ENCODE measurements at regions not wholly inside any gene's neighbourhood (a gene's known extent, or its start where the extent isn't known, plus 50 kb on each side); places are given as distances from the start of the nearest gene placed in this dataset.

- BruUV-seq (replicated peaks) = no TSS peak
- Mint-ChIP-seq H3K36me3 (ENCODE audit: insufficient read depth, unreplicated experiment) (no peaks in the 10 kb centered on the region), H3K4me1 (ENCODE audit: insufficient read depth, unreplicated experiment) (no peaks in the 10 kb centered on the region), H3K9me3 (ENCODE audit: unreplicated experiment) (no peaks in the 10 kb centered on the region), H3K27me3 (ENCODE audit: insufficient read depth, unreplicated experiment) (no peaks in the 10 kb centered on the region), H3K4me3 (ENCODE audit: unreplicated experiment) (no peak overlapping the region), H3K27ac (ENCODE audit: low read depth, unreplicated experiment) (no peak overlapping the region)
- TF ChIP-seq, protein P1, sequence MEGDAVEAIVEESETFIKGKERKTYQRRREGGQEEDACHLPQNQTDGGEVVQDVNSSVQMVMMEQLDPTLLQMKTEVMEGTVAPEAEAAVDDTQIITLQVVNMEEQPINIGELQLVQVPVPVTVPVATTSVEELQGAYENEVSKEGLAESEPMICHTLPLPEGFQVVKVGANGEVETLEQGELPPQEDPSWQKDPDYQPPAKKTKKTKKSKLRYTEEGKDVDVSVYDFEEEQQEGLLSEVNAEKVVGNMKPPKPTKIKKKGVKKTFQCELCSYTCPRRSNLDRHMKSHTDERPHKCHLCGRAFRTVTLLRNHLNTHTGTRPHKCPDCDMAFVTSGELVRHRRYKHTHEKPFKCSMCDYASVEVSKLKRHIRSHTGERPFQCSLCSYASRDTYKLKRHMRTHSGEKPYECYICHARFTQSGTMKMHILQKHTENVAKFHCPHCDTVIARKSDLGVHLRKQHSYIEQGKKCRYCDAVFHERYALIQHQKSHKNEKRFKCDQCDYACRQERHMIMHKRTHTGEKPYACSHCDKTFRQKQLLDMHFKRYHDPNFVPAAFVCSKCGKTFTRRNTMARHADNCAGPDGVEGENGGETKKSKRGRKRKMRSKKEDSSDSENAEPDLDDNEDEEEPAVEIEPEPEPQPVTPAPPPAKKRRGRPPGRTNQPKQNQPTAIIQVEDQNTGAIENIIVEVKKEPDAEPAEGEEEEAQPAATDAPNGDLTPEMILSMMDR (IDR thresholded peaks at IDR 0.05; ENCODE audit: unreplicated experiment) = peak; percentile 29
- POLR2A ChIA-PET = interaction anchor here (2.6 kb wide), 1 partner anchor 108 kb away, joined by 11 read pairs; the partner anchor contains the start of gene ATXN7L3B
- peak; percentile 51 for DNase-seq (ENCODE audit: unreplicated experiment)
- CTCF ChIA-PET = interaction anchor here (0.5 to 1.5 kb wide), 10 partner anchors 64 to 625 kb away, joined by 3 to 7 read pairs (median 4); partner anchors contain the start of gene ATXN7L3B
- intact Hi-C loops (cut with micrococcal nuclease) = loop anchor here (2.0 to 10.0 kb wide), 4 partner anchors 110 to 710 kb away; partner anchors contain the start of gene ATXN7L3B
These were observed 109.2 kb downstream of the ATXN7L3B start for GRCh38 chr12:74646831-74647230.

DNA sequence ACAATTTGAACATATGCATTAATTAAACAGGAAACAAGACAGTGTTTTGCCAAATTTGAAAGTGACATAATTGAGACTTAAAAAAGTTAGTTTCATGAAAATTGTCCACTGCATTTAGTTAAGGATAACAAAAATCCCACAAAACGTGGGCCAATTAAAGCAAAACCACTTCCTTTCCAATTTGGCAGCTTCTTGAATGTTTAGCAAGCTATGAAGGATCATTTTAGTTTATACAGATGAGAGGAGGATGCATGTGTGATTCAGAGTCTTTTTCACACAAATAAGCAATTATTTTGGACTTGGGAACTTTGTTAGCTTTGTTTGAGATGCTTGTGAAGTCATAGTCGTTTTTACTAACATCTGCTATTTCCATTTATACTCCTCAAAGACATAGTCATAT, 109.6 kb downstream of the ATXN7L3B start:
- H3K27me3 Mint-ChIP-seq (ENCODE audit: insufficient read depth, unreplicated experiment) = no peaks in the 10 kb centered on the region
- H3K9me3 Mint-ChIP-seq (ENCODE audit: unreplicated experiment) = no peaks in the 10 kb centered on the region
- no peak for DNase-seq (ENCODE audit: unreplicated experiment)
- intact Hi-C loops (cut with micrococcal nuclease) = loop anchor here (2.0 to 10.0 kb wide), 4 partner anchors 110 to 710 kb away; partner anchors contain the start of gene ATXN7L3B
- H3K4me3 Mint-ChIP-seq (ENCODE audit: unreplicated experiment) = no peak overlapping the region
- CTCF ChIA-PET = interaction anchor here (0.5 to 1.5 kb wide), 11 partner anchors 65 to 625 kb away, joined by 3 to 7 read pairs (median 3); partner anchors contain the start of gene ATXN7L3B
- no peaks in the 10 kb centered on the region for H3K36me3 Mint-ChIP-seq (ENCODE audit: insufficient read depth, unreplicated experiment)
- no TSS peak for BruUV-seq (replicated peaks)
- POLR2A ChIA-PET = interaction anchor here (0.6 to 2.6 kb wide), 2 partner anchors 24 to 109 kb away, joined by 4 to 11 read pairs; partner anchors contain the start of gene ATXN7L3B
- H3K27ac Mint-ChIP-seq (ENCODE audit: low read depth, unreplicated experiment) = no peak overlapping the region
- H3K4me1 Mint-ChIP-seq (ENCODE audit: insufficient read depth, unreplicated experiment) = no peaks in the 10 kb centered on the region
- TF ChIP-seq, protein P1 (IDR thresholded peaks at IDR 0.05; ENCODE audit: unreplicated experiment) = no peak

- Mint-ChIP-seq H3K9me3 (ENCODE audit: unreplicated experiment) (peaks cover 5% of the 10 kb centered on the region), H3K27me3 (ENCODE audit: insufficient read depth, unreplicated experiment) (no peaks in the 10 kb centered on the region), H3K4me1 (ENCODE audit: insufficient read depth, unreplicated experiment) (peaks cover 4% of the 10 kb centered on the region), H3K36me3 (ENCODE audit: insufficient read depth, unreplicated experiment) (no peaks in the 10 kb centered on the region), H3K4me3 (ENCODE audit: unreplicated experiment) (no peak overlapping the region), H3K27ac (ENCODE audit: low read depth, unreplicated experiment) (no peak overlapping the region)
- ChIA-PET POLR2A (no interaction called here), CTCF (interaction anchor here (0.7 kb wide), 1 partner anchor 15 kb away, joined by 3 read pairs; no protein-coding TSS in a partner anchor)
- intact Hi-C loops (cut with micrococcal nuclease) = no loop called here
- no peak for DNase-seq (ENCODE audit: unreplicated experiment)
- BruUV-seq (replicated peaks) = no TSS peak
- TF ChIP-seq, protein P1 (IDR thresholded peaks at IDR 0.05; ENCODE audit: unreplicated experiment) = no peak
These were observed 118.6 kb downstream of the ATXN7L3B start for GRCh38 chr12:74656251-74656650.

GRCh38 chr12:74660442-74660841, 122.8 kb downstream of the ATXN7L3B start:
- ChIA-PET CTCF (interaction anchor here (0.6 kb wide), 1 partner anchor 367 kb away, joined by 3 read pairs; no protein-coding TSS in a partner anchor), POLR2A (no interaction called here)
- intact Hi-C loops (cut with micrococcal nuclease) = no loop called here
- no peak overlapping the region for H3K4me3 Mint-ChIP-seq (ENCODE audit: unreplicated experiment)
- BruUV-seq (replicated peaks) = no TSS peak
- no peak overlapping the region for H3K27ac Mint-ChIP-seq (ENCODE audit: low read depth, unreplicated experiment)
- DNase-seq (ENCODE audit: unreplicated experiment) = no peak
- H3K4me1 Mint-ChIP-seq (ENCODE audit: insufficient read depth, unreplicated experiment) = peaks cover 4% of the 10 kb centered on the region
- TF ChIP-seq, protein P1 (IDR thresholded peaks at IDR 0.05; ENCODE audit: unreplicated experiment) = no peak
- H3K9me3 Mint-ChIP-seq (ENCODE audit: unreplicated experiment) = no peaks in the 10 kb centered on the region
- no peaks in the 10 kb centered on the region for H3K27me3 Mint-ChIP-seq (ENCODE audit: insufficient read depth, unreplicated experiment)
- no peaks in the 10 kb centered on the region for H3K36me3 Mint-ChIP-seq (ENCODE audit: insufficient read depth, unreplicated experiment)

Data from MCF 10A (cell line).